SK-N-SH (cell line): ENCODE measurements at regions not wholly inside any gene's neighbourhood (a gene's known extent, or its start where the extent isn't known, plus 50 kb on each side); places are given as distances from the start of the nearest gene placed in this dataset.

Experiments used
- CTCF ChIA-PET: fragments of 300-600, 350-600 bp; formaldehyde crosslinking; extraction: SDS; loops from one replicate; lab custom pipeline; 2021; lab: Yijun Ruan, JAX
- POLR2A ChIA-PET: fragments of 350-600 bp; sonication (Branson Sonifier 250); formaldehyde crosslinking; extraction: SDS; loops from one replicate; lab custom pipeline; 2020; ENCODE audit warnings: antibody characterized with exemption, inconsistent platforms; lab: Yijun Ruan, JAX
- DNase-seq: peaks from one replicate; pipeline ENCODE4 v3.0.0; 2012
- H2AFZ ChIP-seq: fragments of 200-600 bp; sonication (generic); 2 replicates; pipeline ENCODE4 v1.8.1; 2016; ENCODE audit warnings: antibody characterized with exemption, mild to moderate bottlenecking, low read depth
- H3F3A ChIP-seq: fragments of 200-600 bp; sonication (generic); replicated peaks from 2 replicates; pipeline ENCODE3; 2016; ENCODE audit warnings: antibody characterized with exemption, mild to moderate bottlenecking; ENCODE audit not compliant: insufficient read depth
- H3K27ac ChIP-seq, 2 experiments: fragments of 200-500 bp in 1 of 2; fragments of 200-600 bp in 1 of 2; sonication (Bioruptor generic) in 1 of 2; sonication (generic), shearing (Covaris generic) in 1 of 2; 2 replicates each; pipeline versions ENCODE4 v1.5.1 to v1.6.1; 2014 to 2016; ENCODE audit warnings: low read depth in 2 of 2, inconsistent platforms in 1 of 2, low read length in 1 of 2, mild to moderate bottlenecking in 1 of 2, mixed read lengths in 1 of 2
- H3K27me3 ChIP-seq: fragments of 200-600 bp; sonication (generic), shearing (Covaris generic); 2 replicates; pipeline ENCODE4 v1.6.1; 2016; ENCODE audit warnings: mixed run types; ENCODE audit not compliant: insufficient read depth
- H3K36me3 ChIP-seq, 2 experiments: fragments of 200-500 bp in 1 of 2; fragments of 200-600 bp in 1 of 2; sonication (Bioruptor generic) in 1 of 2; sonication (generic) in 1 of 2; replicated peaks in 1 of 2; 2 replicates each; pipeline versions ENCODE3 to v1.5.1; 2014 to 2016; ENCODE audit warnings: low read length in 1 of 2, mild to moderate bottlenecking in 1 of 2; ENCODE audit not compliant: insufficient read depth in 2 of 2, control insufficient read depth in 1 of 2
- H3K4me1 ChIP-seq, 2 experiments: fragments of 200-500 bp in 1 of 2; fragments of 200-600 bp in 1 of 2; sonication (Bioruptor generic) in 1 of 2; sonication (generic), shearing (Covaris generic) in 1 of 2; 2 replicates each; pipeline versions ENCODE4 v1.5.1 to v1.6.1; 2014 to 2016; ENCODE audit warnings: low read depth in 1 of 2, low read length in 1 of 2, mixed run types in 1 of 2; ENCODE audit not compliant: insufficient read depth in 2 of 2, control insufficient read depth in 1 of 2
- H3K4me2 ChIP-seq: fragments of 200-600 bp; sonication (generic), shearing (Covaris generic); 2 replicates; pipeline ENCODE4 v1.6.1; 2017; ENCODE audit warnings: mixed run types
- H3K4me3 ChIP-seq, 2 experiments: fragments of 200-500 bp in 1 of 2; fragments of 200-600 bp in 1 of 2; sonication (Bioruptor generic) in 1 of 2; sonication (generic), shearing (Covaris generic) in 1 of 2; 2 replicates each; pipeline versions ENCODE4 v1.5.1 to v1.8.1; 2014 to 2016; ENCODE audit warnings: low read depth in 2 of 2, inconsistent platforms in 1 of 2, low read length in 1 of 2, mild to moderate bottlenecking in 1 of 2, mixed read lengths in 1 of 2, moderate library complexity in 1 of 2
- H3K79me2 ChIP-seq: fragments of 200-600 bp; sonication (generic); 2 replicates; pipeline ENCODE4 v1.8.1; 2017; ENCODE audit warnings: mild to moderate bottlenecking; ENCODE audit not compliant: insufficient read depth
- H3K9ac ChIP-seq: fragments of 200-600 bp; sonication (generic); 2 replicates; pipeline ENCODE4 v1.6.1; 2017; ENCODE audit warnings: mixed run types
- H3K9me2 ChIP-seq: fragments of 200-600 bp; sonication (generic); 2 replicates; pipeline ENCODE4 v1.6.1; 2017; ENCODE audit warnings: mixed run types
- H3K9me3 ChIP-seq: fragments of 200-600 bp; sonication (generic); 2 replicates; pipeline ENCODE4 v1.6.1; 2017; ENCODE audit warnings: mixed run types, mild to moderate bottlenecking, moderate library complexity
- H4K20me1 ChIP-seq: fragments of 200-600 bp; sonication (generic); 2 replicates; pipeline ENCODE4 v1.6.1; 2017; ENCODE audit warnings: mild to moderate bottlenecking, mixed run types; ENCODE audit not compliant: insufficient read depth
- CHD2 ChIP-seq: fragments of 150-350 bp; IDR thresholded peaks from 2 replicates; pipeline ENCODE4 v1.6.1; 2018; ENCODE audit warnings: low read length; ENCODE audit not compliant: partially characterized antibody
- CTCF ChIP-seq: fragments of 200-600 bp; sonication (generic); IDR thresholded peaks from 2 replicates; pipeline ENCODE4 v1.6.1; 2017; ENCODE audit warnings: antibody characterized with exemption, mild to moderate bottlenecking, moderate library complexity
- ELF1 ChIP-seq: IDR thresholded peaks from 2 replicates; pipeline ENCODE4 v1.4.0; 2012
- EP300 ChIP-seq, 2 experiments: IDR thresholded peaks; 2 replicates each; pipeline versions ENCODE4 v1.4.0 to v1.6.1; 2012; ENCODE audit warnings: borderline replicate concordance in 1 of 2, low read depth in 1 of 2, low read length in 1 of 2
- EZH2phosphoT487 ChIP-seq: fragments of 200-600 bp; sonication (generic); IDR thresholded peaks from 2 replicates; pipeline ENCODE4 v1.6.1; 2017; ENCODE audit warnings: low read depth, mixed run types, mild to moderate bottlenecking, antibody characterized with exemption, moderate library complexity, borderline replicate concordance
- FOSL2 ChIP-seq: IDR thresholded peaks from 2 replicates; pipeline ENCODE4 v1.4.0; 2012; ENCODE audit warnings: low read depth, mild to moderate bottlenecking, moderate library complexity, borderline replicate concordance
- FOXM1 ChIP-seq: IDR thresholded peaks from 2 replicates; pipeline ENCODE4 v1.4.0; 2012; ENCODE audit warnings: low read depth, mild to moderate bottlenecking
- MAX ChIP-seq: IDR thresholded peaks from 2 replicates; pipeline ENCODE4 v1.4.0; 2012; ENCODE audit warnings: low read depth
- MXI1 ChIP-seq: IDR thresholded peaks from 2 replicates; pipeline ENCODE4 v1.6.1; 2012; ENCODE audit warnings: mild to moderate bottlenecking, low read depth, low read length, improper control_type of control experiment
- NFIC ChIP-seq: IDR thresholded peaks from 2 replicates; pipeline ENCODE4 v1.4.0; 2012; ENCODE audit warnings: borderline replicate concordance
- REST ChIP-seq: IDR thresholded peaks from 2 replicates; pipeline ENCODE4 v1.6.1; 2012; ENCODE audit warnings: mild to moderate bottlenecking, low read depth, low read length, moderate library complexity
- RFX5 ChIP-seq: IDR thresholded peaks from 2 replicates; pipeline ENCODE4 v1.6.1; 2012; ENCODE audit warnings: mild to moderate bottlenecking, improper control_type of control experiment, low read length
- RXRA ChIP-seq: IDR thresholded peaks from 2 replicates; pipeline ENCODE4 v1.4.0; 2012; ENCODE audit warnings: low read depth, mild to moderate bottlenecking, borderline replicate concordance
- SMC3 ChIP-seq: IDR thresholded peaks from 2 replicates; pipeline ENCODE4 v1.6.1; 2012; ENCODE audit warnings: low read depth, low read length, improper control_type of control experiment
- TCF12 ChIP-seq: IDR thresholded peaks from 2 replicates; pipeline ENCODE4 v1.4.0; 2012
- TEAD4 ChIP-seq: IDR thresholded peaks from 2 replicates; pipeline ENCODE4 v1.4.0; 2012; ENCODE audit warnings: mild to moderate bottlenecking, borderline replicate concordance; ENCODE audit not compliant: insufficient read depth
- YY1 ChIP-seq: IDR thresholded peaks from 2 replicates; pipeline ENCODE4 v1.4.0; 2012; ENCODE audit warnings: low read depth, mild to moderate bottlenecking
- WGBS: methylation state at CpG from one replicate; pipeline ENCODE4 v1.1.6; 2017; ENCODE audit warnings: low lambda C conversion rate; 5-methylcytosine and 5-hydroxymethylcytosine counted together
- TF ChIP-seq, protein P1 (sequence below): fragments of 150-350 bp; IDR thresholded peaks from 2 replicates; pipeline ENCODE4 v1.6.1; 2016; ENCODE audit warnings: mild to moderate bottlenecking, low read depth, low read length
- TF ChIP-seq, protein P2 (sequence below): IDR thresholded peaks from 2 replicates; pipeline ENCODE4; 2012
- TF ChIP-seq, protein P3 (sequence below): IDR thresholded peaks from 2 replicates; pipeline ENCODE4 v1.4.0; 2012; ENCODE audit warnings: low read depth, borderline replicate concordance

- no peak for TF ChIP-seq MAX
- TF ChIP-seq, protein P1, sequence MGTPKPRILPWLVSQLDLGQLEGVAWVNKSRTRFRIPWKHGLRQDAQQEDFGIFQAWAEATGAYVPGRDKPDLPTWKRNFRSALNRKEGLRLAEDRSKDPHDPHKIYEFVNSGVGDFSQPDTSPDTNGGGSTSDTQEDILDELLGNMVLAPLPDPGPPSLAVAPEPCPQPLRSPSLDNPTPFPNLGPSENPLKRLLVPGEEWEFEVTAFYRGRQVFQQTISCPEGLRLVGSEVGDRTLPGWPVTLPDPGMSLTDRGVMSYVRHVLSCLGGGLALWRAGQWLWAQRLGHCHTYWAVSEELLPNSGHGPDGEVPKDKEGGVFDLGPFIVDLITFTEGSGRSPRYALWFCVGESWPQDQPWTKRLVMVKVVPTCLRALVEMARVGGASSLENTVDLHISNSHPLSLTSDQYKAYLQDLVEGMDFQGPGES, result no peak
- no peak for TF ChIP-seq MXI1
- TF ChIP-seq FOSL2, result no peak
- TF ChIP-seq ELF1, result no peak
- TF ChIP-seq CHD2, result no peak
Measured at GRCh38 chr11:8336356-8337129, 72.9 kb upstream of the LMO1 start (continued).

DNA sequence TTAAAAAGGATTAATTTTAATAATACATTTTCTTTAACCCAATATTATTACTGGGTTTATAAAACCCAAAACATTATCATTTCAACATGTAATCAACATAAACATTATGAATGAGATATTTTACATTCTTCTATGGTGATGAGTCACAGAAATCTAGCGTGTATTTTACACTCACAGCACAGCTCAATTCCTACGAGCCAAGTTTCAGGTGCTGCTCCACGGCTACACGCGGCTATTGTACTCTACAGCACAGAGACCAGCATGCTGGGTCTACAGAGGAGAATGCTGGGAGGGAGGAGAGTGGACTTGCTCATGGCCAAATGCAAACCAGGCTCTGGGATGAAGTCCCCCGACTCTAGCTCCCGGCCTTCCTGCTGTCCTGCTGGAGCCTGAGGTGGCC is 72.0 kb upstream of the LMO1 start:
- 87% methylated on average over 7 of the region's 7 CpGs for WGBS
- POLR2A ChIA-PET, result no interaction called here
- no peak overlapping the region for H3K4me3 ChIP-seq
- H3K9me2 ChIP-seq, result no peaks in the 10 kb centered on the region
- CTCF ChIA-PET, result no interaction called here
- H3K9me3 ChIP-seq, result no peaks in the 10 kb centered on the region
- H3K4me2 ChIP-seq, result no peak overlapping the region
- H3K9ac ChIP-seq, result no peak overlapping the region
- DNase-seq, result no peak
- no peaks in the 10 kb centered on the region for H4K20me1 ChIP-seq
- H3K27ac ChIP-seq, result no peak overlapping the region; a peak in 1 of 4 replicates
- no peaks in the 10 kb centered on the region for H3K36me3 ChIP-seq
- peaks cover 0 to 37% of the 10 kb centered on the region in 2 experiments; a peak in 1 of 4 replicates for H3K4me1 ChIP-seq
- H3K27me3 ChIP-seq, result no peaks in the 10 kb centered on the region
- H3F3A ChIP-seq, result no peaks in the 10 kb centered on the region
- no peaks in the 10 kb centered on the region for H3K79me2 ChIP-seq
- TF ChIP-seq, protein P2, sequence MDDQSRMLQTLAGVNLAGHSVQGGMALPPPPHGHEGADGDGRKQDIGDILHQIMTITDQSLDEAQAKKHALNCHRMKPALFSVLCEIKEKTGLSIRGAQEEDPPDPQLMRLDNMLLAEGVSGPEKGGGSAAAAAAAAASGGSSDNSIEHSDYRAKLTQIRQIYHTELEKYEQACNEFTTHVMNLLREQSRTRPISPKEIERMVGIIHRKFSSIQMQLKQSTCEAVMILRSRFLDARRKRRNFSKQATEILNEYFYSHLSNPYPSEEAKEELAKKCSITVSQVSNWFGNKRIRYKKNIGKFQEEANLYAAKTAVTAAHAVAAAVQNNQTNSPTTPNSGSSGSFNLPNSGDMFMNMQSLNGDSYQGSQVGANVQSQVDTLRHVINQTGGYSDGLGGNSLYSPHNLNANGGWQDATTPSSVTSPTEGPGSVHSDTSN, result no peak
- TF ChIP-seq SMC3 (no peak), MXI1 (no peak), CHD2 (no peak), YY1 (no peak), RFX5 (no peak), EP300 (IDR thresholded peaks at IDR 0.05; ENCODE audit: borderline replicate concordance in 1 of 2, low read depth in 1 of 2, low read length in 1 of 2) (no peak), EZH2phosphoT487 (no peak), TCF12 (no peak), FOXM1 (no peak), REST (no peak), RXRA (no peak), TEAD4 (no peak), NFIC (no peak), CTCF (no peak)
- TF ChIP-seq, protein P3, sequence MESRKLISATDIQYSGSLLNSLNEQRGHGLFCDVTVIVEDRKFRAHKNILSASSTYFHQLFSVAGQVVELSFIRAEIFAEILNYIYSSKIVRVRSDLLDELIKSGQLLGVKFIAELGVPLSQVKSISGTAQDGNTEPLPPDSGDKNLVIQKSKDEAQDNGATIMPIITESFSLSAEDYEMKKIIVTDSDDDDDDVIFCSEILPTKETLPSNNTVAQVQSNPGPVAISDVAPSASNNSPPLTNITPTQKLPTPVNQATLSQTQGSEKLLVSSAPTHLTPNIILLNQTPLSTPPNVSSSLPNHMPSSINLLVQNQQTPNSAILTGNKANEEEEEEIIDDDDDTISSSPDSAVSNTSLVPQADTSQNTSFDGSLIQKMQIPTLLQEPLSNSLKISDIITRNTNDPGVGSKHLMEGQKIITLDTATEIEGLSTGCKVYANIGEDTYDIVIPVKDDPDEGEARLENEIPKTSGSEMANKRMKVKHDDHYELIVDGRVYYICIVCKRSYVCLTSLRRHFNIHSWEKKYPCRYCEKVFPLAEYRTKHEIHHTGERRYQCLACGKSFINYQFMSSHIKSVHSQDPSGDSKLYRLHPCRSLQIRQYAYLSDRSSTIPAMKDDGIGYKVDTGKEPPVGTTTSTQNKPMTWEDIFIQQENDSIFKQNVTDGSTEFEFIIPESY, result no peak
- H2AFZ ChIP-seq, result no peak overlapping the region
